Thymus (tissue), 11 donors: ENCODE measurements at regions not wholly inside any gene's neighbourhood (a gene's known extent, or its start where the extent isn't known, plus 50 kb on each side); places are given as distances from the start of the nearest gene placed in this dataset.

Experiments
- DNase-seq, 9 donors: peaks; one replicate each; pipeline ENCODE4 v3.0.0-alpha.2; 2013; ENCODE audit warnings: low spot score in 9 of 9, low read depth in 6 of 9, missing footprints in 1 of 9
- H3K27ac ChIP-seq, 2 donors: one replicate each; pipeline ENCODE4 v1.5.1; 2013; ENCODE audit warnings: control low read depth in 1 of 2, low read depth in 1 of 2, low read length in 1 of 2, mild to moderate bottlenecking in 1 of 2, moderate library complexity in 1 of 2
- H3K27me3 ChIP-seq, 2 donors: one replicate each; pipeline ENCODE4 v1.5.1; 2013; ENCODE audit warnings: low read length in 1 of 2; ENCODE audit not compliant: control insufficient read depth in 2 of 2, insufficient read depth in 1 of 2
- H3K36me3 ChIP-seq, 2 donors: one replicate each; pipeline ENCODE4 v1.5.1; 2013; ENCODE audit warnings: low read length in 1 of 2, mild to moderate bottlenecking in 1 of 2, moderate library complexity in 1 of 2; ENCODE audit not compliant: control insufficient read depth in 2 of 2, insufficient read depth in 2 of 2
- H3K4me1 ChIP-seq, 2 donors: one replicate each; pipeline ENCODE4 v1.5.1; 2013; ENCODE audit warnings: low read length in 2 of 2; ENCODE audit not compliant: control insufficient read depth in 2 of 2, insufficient read depth in 2 of 2
- H3K4me3 ChIP-seq, 2 donors: one replicate each; pipeline ENCODE4 v1.5.1; 2013; ENCODE audit warnings: low read length in 2 of 2, control low read depth in 1 of 2, mild to moderate bottlenecking in 1 of 2
- H3K9me3 ChIP-seq, 2 donors: one replicate each; pipeline ENCODE4 v1.5.1; 2013; ENCODE audit warnings: low read length in 1 of 2, mild to moderate bottlenecking in 1 of 2; ENCODE audit not compliant: control insufficient read depth in 2 of 2, insufficient read depth in 1 of 2
- WGBS: extraction: QIAGEN DNeasy Blood & Tissue Kit; methylation state at CpG from one replicate; pipeline ENCODE4 v1.1.7; 2013; 5-methylcytosine and 5-hydroxymethylcytosine counted together
- donor health status: healthy.

DNA sequence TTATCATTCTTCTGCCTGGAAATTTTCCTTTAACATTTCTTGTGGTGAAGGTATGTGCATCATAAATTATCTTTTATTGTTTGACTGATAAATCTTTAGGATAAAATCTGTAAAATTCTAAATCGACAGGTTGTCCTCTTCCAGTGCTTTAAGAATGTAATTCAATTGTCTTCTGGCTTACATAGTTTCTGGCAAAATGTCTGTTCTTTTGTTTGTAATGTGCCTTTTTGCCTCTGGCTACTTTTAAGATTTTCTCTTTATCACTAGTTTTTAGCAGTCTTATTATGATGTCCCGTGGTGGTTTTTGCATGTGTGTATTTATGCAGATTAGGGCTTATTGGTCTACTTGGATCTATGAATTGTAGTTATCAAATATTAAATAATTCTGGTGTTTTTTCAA is 203.6 kb upstream of the COPS8 start:
- no peak overlapping the region for H3K27ac ChIP-seq
- DNase-seq = no peak
- H3K36me3 ChIP-seq = no peaks in the 10 kb centered on the region
- 78% methylated on average over 2 of the region's 2 CpGs for WGBS
- H3K4me3 ChIP-seq = no peak overlapping the region
- no peaks in the 10 kb centered on the region for H3K4me1 ChIP-seq
- no peaks in the 10 kb centered on the region for H3K9me3 ChIP-seq
- H3K27me3 ChIP-seq = no peaks in the 10 kb centered on the region

DNA sequence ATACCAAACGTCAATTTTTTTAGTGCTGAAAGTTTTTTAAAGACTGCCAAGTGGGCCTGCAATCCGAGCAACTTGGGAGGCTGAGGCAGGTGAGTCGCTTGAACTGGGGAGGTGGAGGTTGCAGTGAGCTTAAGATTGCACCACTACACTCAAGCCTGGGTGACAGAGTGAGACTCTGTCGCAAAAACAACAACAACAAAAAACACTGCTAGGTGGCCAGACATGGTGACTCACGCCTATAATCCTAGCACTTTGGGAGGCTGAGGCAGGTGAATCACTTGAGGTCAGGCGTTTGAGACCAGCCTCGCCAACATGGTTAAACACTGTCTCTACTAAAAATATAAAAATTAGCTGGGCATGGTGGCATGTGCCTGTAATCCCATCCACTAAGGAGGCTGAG is 202.8 kb upstream of the COPS8 start:
- H3K4me3 ChIP-seq = no peak overlapping the region
- no peaks in the 10 kb centered on the region for H3K36me3 ChIP-seq
- H3K27ac ChIP-seq = no peak overlapping the region
- WGBS = 96% methylated on average over 7 of the region's 7 CpGs
- H3K4me1 ChIP-seq = no peaks in the 10 kb centered on the region
- H3K27me3 ChIP-seq = no peaks in the 10 kb centered on the region
- no peaks in the 10 kb centered on the region for H3K9me3 ChIP-seq
- DNase-seq = no peak

DNA sequence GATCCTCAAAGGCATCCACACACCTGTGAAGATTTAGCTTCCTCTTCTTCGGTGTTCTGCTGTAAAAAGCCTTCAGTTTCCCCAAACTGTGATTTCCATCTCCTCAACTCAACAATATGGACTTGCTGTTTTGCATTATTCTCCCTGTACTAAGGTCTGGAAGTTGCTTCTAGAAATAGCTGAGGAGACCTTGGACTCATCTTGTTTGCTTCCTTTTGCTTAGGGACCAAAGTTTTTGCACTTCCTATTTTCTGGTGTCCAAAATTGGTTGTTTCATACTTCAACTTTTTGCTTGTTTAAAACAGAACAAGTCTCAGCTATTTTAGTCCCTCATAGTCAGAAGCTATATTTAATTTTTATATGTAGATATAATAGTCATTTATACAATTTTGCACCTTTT is 201.9 kb upstream of the COPS8 start:
- no peak overlapping the region for H3K4me3 ChIP-seq
- H3K36me3 ChIP-seq = no peaks in the 10 kb centered on the region
- H3K27me3 ChIP-seq = no peaks in the 10 kb centered on the region
- no peak for DNase-seq
- 22% methylated on average over 1 of the region's 1 CpG for WGBS
- no peaks in the 10 kb centered on the region for H3K4me1 ChIP-seq
- H3K27ac ChIP-seq = no peak overlapping the region
- no peaks in the 10 kb centered on the region for H3K9me3 ChIP-seq

DNA sequence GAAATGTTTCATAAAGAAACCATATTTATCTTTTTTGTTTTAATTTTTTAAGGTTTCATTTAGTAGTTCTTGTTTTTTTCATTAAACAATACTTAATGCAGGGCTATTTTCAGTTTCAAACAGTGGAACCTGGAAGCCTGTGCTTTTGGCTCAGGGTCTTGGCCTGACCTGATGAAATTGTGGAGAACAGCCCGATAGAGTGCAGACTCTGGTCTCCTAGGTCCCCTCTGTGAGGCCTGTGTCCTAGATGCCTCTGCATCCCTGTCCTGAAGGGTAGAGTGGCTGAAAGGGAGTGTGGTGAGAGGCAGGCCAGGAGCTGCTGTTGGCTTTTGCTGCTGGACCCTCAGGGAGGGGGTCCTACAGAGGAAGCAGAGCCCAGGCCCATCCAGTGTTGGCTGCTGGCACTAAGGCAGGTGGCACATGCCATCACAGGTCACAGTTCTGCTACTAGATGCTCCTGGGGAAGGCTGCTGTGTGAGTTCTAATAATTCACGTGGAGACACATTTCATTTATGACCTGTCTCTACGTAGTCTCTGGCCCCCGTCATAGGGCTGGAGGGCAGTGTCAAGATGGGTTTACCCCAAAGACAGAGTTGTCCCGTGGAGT is 201.0 kb upstream of the COPS8 start:
- H3K9me3 ChIP-seq = no peaks in the 10 kb centered on the region
- H3K4me3 ChIP-seq = no peak overlapping the region
- H3K27me3 ChIP-seq = no peaks in the 10 kb centered on the region
- 78% methylated on average over 5 of the region's 5 CpGs for WGBS
- H3K4me1 ChIP-seq = no peaks in the 10 kb centered on the region
- H3K27ac ChIP-seq = no peak overlapping the region
- H3K36me3 ChIP-seq = no peaks in the 10 kb centered on the region
- no peak for DNase-seq

DNA sequence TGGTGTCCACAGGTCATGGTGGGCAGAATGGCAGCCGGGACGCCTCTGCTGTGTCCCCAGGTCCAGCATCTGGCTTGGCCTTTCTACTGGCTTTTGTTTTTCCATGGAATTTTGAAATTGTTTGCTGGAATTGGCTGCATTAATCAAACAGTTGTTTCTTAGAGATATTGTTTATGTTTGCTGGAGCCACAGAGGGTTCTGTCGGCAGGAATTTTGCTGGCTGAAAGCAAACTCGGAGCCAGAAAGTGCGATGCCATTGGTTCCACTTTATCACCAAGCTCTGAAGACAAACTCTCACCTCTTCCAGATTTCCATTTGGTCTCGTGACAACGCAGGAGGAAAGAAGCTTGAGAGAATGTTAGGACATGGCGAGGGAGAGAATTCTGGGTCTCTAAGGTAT is 199.2 kb upstream of the COPS8 start:
- no peaks in the 10 kb centered on the region for H3K36me3 ChIP-seq
- no peaks in the 10 kb centered on the region for H3K27me3 ChIP-seq
- H3K9me3 ChIP-seq = no peaks in the 10 kb centered on the region
- WGBS = 97% methylated on average over 8 of the region's 8 CpGs
- no peaks in the 10 kb centered on the region for H3K4me1 ChIP-seq
- H3K27ac ChIP-seq = no peak overlapping the region
- H3K4me3 ChIP-seq = no peak overlapping the region
- DNase-seq = no peak

DNA sequence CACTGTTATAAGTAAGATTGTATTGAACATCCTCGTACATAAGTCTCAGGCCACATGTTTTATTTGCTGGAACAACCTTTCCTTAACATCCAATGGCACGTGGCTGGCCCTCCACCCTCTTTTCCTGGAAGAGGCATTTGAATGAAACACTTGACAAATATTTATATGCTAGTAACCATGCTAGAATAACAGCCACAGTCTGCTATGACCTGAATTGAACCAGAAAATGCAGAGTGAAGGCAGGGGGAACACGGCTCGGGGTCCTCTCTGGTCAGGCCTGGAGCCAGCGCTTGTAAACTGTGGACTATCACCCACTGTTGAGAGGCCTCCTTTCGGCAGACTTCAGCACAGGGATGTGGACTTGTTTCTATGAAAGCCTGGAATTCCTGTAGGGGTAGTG is 198.2 kb upstream of the COPS8 start:
- Histone ChIP-seq H3K27ac (no peak overlapping the region), H3K9me3 (no peaks in the 10 kb centered on the region), H3K4me1 (no peaks in the 10 kb centered on the region), H3K27me3 (no peaks in the 10 kb centered on the region), H3K4me3 (no peak overlapping the region), H3K36me3 (no peaks in the 10 kb centered on the region)
- 90% methylated on average over 6 of the region's 6 CpGs for WGBS
- DNase-seq = no peak

DNA sequence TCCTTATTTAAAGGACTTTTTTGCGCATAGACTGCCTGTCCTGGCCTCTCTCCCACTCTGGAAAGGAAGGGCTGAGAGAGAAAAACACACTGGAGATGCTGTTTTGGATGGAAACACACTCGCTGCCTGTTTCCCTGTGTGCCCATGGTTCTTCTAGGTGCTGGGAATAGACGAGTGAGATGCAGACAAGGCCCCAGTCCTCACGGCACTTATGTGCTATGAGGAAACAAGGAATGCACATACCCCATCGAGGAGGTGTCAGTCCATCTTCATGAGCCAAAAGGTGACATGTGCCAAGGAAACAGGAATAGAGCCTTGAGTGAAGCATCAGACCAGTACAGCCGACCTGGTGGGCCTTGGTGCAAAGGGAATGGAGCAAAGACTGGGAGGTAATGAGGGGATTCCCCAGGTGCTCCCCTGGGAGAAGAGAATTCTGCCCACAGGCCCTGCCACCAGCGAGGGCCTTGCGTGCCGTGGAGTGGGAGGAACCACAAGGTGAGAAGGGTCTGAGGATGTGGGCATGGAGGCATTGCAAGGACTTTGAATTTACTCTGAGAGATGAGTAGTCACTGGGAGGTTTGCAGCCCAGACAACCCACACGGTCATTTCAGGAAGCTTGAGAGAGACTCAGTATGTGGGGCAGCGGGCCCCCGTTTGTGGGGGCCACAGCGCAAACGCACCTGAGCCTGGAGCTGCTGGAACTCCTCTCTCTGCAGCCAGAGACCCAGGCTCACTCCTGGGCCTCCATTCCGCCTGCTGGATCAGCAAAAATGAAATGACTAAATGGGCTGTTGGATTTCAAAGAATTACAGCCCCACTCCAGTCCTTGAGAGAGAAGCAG is 197.5 kb upstream of the COPS8 start:
- H3K4me3 ChIP-seq = no peak overlapping the region
- no peak overlapping the region for H3K27ac ChIP-seq
- H3K27me3 ChIP-seq = no peaks in the 10 kb centered on the region
- H3K4me1 ChIP-seq = no peaks in the 10 kb centered on the region
- no peaks in the 10 kb centered on the region for H3K36me3 ChIP-seq
- DNase-seq = no peak
- H3K9me3 ChIP-seq = no peaks in the 10 kb centered on the region
- 94% methylated on average over 15 of the region's 15 CpGs for WGBS

DNA sequence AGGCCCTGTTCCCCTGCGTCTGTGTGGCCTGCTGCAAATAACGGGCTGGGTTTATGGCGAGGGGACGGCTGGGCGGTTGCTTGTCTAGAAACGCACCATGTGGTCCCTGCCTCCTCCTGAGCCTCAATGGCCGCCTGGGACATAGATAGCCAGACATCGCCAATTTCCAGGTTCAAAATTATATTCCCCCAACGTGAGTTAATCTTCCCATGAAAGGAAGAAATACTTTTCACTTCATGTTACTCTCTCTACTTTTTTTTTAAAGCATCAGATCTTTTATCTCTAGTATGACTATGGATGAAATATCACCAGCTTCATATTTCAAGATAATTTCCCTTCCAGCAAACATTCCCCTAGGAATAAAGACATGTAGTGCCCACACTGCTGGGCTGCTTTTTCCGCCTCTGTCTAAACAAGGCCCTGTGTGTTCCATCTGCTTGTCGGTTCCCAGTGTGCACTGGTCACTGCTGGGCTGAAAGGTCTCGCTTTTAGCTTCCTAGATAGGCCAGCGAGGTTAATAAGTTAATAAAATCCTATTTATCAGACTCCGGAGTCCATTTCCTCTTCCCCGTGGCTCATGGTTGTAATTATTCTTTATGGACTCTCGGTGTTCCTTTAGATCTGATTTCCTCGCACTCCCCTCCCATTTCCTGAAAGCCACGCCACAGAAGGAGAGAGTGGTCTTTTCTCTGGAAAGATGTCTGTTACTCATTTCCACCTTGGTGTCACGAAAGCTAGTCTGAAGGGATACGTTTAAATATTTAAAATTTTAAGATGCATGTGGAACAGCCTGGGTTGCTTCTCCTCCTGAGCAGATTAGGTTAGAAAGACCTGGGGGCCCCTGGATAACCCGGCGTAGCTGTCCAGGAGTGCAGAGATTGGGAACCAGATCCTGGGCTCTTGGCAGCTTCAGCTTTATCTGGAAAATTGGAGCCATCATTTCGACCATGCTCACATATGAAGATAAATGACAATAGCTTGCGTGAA is 196.6 kb upstream of the COPS8 start:
- H3K9me3 ChIP-seq = no peaks in the 10 kb centered on the region
- H3K27ac ChIP-seq = no peak overlapping the region
- WGBS = 86% methylated on average over 24 of the region's 24 CpGs
- H3K4me3 ChIP-seq = no peak overlapping the region
- H3K27me3 ChIP-seq = no peaks in the 10 kb centered on the region
- H3K36me3 ChIP-seq = no peaks in the 10 kb centered on the region
- no peaks in the 10 kb centered on the region for H3K4me1 ChIP-seq
- no peak for DNase-seq
